H9 (cell line): ENCODE measurements at regions not wholly inside any gene's neighbourhood (a gene's known extent, or its start where the extent isn't known, plus 50 kb on each side); places are given as distances from the start of the nearest gene placed in this dataset.

Source experiments
- DNase-seq: peaks from one replicate; pipeline ENCODE4 v3.0.0-alpha.2; 2017
- H2AFZ ChIP-seq: one replicate; pipeline ENCODE4 v1.6.1; 2013; ENCODE audit warnings: mild to moderate bottlenecking, low read length, control low read depth, moderate library complexity
- H2AK5ac ChIP-seq: 2 replicates; pipeline ENCODE4 v1.6.1; 2013; ENCODE audit warnings: low read length, control low read depth, mixed read lengths; ENCODE audit not compliant: insufficient read length
- H2BK120ac ChIP-seq: one replicate; pipeline ENCODE4 v1.6.1; 2013; ENCODE audit warnings: low read depth, mild to moderate bottlenecking, low read length, control low read depth, inconsistent platforms; ENCODE audit not compliant: poor library complexity, severe bottlenecking
- H2BK12ac ChIP-seq: 2 replicates; pipeline ENCODE4 v1.6.1; 2013; ENCODE audit warnings: low read length, control low read depth, mixed read lengths, low read depth; ENCODE audit not compliant: insufficient read length
- H2BK15ac ChIP-seq: 2 replicates; pipeline ENCODE4 v1.6.1; 2013; ENCODE audit warnings: low read depth, low read length, control low read depth
- H2BK20ac ChIP-seq: one replicate; pipeline ENCODE4 v1.6.1; 2013; ENCODE audit warnings: low read depth, mild to moderate bottlenecking, low read length, control low read depth, inconsistent platforms; ENCODE audit not compliant: poor library complexity, severe bottlenecking
- H2BK5ac ChIP-seq: 2 replicates; pipeline ENCODE4 v1.6.1; 2013; ENCODE audit warnings: low read length, control low read depth, mixed read lengths; ENCODE audit not compliant: insufficient read length
- H3K14ac ChIP-seq: 2 replicates; pipeline ENCODE4 v1.6.1; 2013; ENCODE audit warnings: low read length, control low read depth; ENCODE audit not compliant: insufficient read depth
- H3K18ac ChIP-seq: 2 replicates; pipeline ENCODE4 v1.6.1; 2013; ENCODE audit warnings: low read depth, mild to moderate bottlenecking, mixed read lengths, low read length, control low read depth; ENCODE audit not compliant: insufficient read length
- H3K23ac ChIP-seq: 2 replicates; pipeline ENCODE4 v1.6.1; 2013; ENCODE audit warnings: low read length, control low read depth, mixed read lengths, low read depth; ENCODE audit not compliant: insufficient read length
- H3K23me2 ChIP-seq: 2 replicates; pipeline ENCODE4 v1.6.1; 2013; ENCODE audit warnings: low read depth, mild to moderate bottlenecking, mixed read lengths, low read length, control low read depth; ENCODE audit not compliant: insufficient read length, poor library complexity, severe bottlenecking
- H3K27ac ChIP-seq: 2 replicates; pipeline ENCODE4 v1.5.1; 2013; ENCODE audit warnings: low read length, control low read depth, mixed read lengths, low read depth; ENCODE audit not compliant: insufficient read length
- H3K27me3 ChIP-seq: 2 replicates; pipeline ENCODE4 v1.6.1; 2013; ENCODE audit warnings: low read length, control low read depth, inconsistent platforms; ENCODE audit not compliant: insufficient read depth
- H3K4ac ChIP-seq: 2 replicates; pipeline ENCODE4 v1.6.1; 2013; ENCODE audit warnings: low read depth, mild to moderate bottlenecking, control low read depth, inconsistent platforms, low read length, moderate library complexity
- H3K4me1 ChIP-seq: 2 replicates; pipeline ENCODE4 v1.6.1; 2013; ENCODE audit warnings: low read length, control low read depth, inconsistent platforms; ENCODE audit not compliant: insufficient read depth
- H3K4me2 ChIP-seq: 2 replicates; pipeline ENCODE4 v1.6.1; 2013; ENCODE audit warnings: low read length, control low read depth, mixed read lengths; ENCODE audit not compliant: insufficient read length, insufficient read depth
- H3K56ac ChIP-seq: 2 replicates; pipeline ENCODE4 v1.6.1; 2013; ENCODE audit warnings: low read depth, mild to moderate bottlenecking, mixed read lengths, low read length, control low read depth; ENCODE audit not compliant: insufficient read length
- H3K79me1 ChIP-seq: 2 replicates; pipeline ENCODE4 v1.6.1; 2013; ENCODE audit warnings: low read depth, mild to moderate bottlenecking, moderate library complexity, low read length, control low read depth, inconsistent platforms; ENCODE audit not compliant: insufficient read depth, poor library complexity, severe bottlenecking
- H3K79me2 ChIP-seq: 2 replicates; pipeline ENCODE4 v1.6.1; 2013; ENCODE audit warnings: low read length, control low read depth, inconsistent platforms; ENCODE audit not compliant: insufficient read depth
- H3K9ac ChIP-seq: 2 replicates; pipeline ENCODE4 v1.6.1; 2013; ENCODE audit warnings: low read length, control low read depth, mixed read lengths; ENCODE audit not compliant: insufficient read length; ENCODE audit errors: extremely low read depth
- H3K9me3 ChIP-seq: one replicate; pipeline ENCODE4 v1.6.1; 2013; ENCODE audit warnings: low read depth, low read length, inconsistent platforms; ENCODE audit not compliant: control insufficient read depth
- H3T11ph ChIP-seq: one replicate; pipeline ENCODE4 v1.6.1; 2013; ENCODE audit warnings: mild to moderate bottlenecking, low read length, control low read depth, inconsistent platforms
- H4K20me1 ChIP-seq: one replicate; pipeline ENCODE4 v1.6.1; 2013; ENCODE audit not compliant: control insufficient read depth, insufficient read length, insufficient read depth
- H4K5ac ChIP-seq: 2 replicates; pipeline ENCODE4 v1.6.1; 2013; ENCODE audit warnings: low read depth, mild to moderate bottlenecking, mixed read lengths, low read length, control low read depth; ENCODE audit not compliant: insufficient read length
- H4K8ac ChIP-seq: replicated peaks from 2 replicates; pipeline ENCODE4 v1.6.1; 2013; ENCODE audit warnings: low read length, control low read depth, mixed read lengths, low read depth; ENCODE audit not compliant: insufficient read length
- H4K91ac ChIP-seq: 2 replicates; pipeline ENCODE4 v1.6.1; 2013; ENCODE audit warnings: low read depth, mild to moderate bottlenecking, moderate library complexity, mixed read lengths, low read length, control low read depth; ENCODE audit not compliant: insufficient read length
- H3K27ac Mint-ChIP-seq, 3 experiments: 2 replicates in 2 of 3; 3 replicates in 1 of 3; pipeline ENCODE4 v1.8.0; 2020 to 2021; ENCODE audit warnings: mixed read lengths in 3 of 3, mild to moderate bottlenecking in 1 of 3, moderate library complexity in 1 of 3
- H3K27me3 Mint-ChIP-seq: 2 replicates; pipeline ENCODE4 v1.8.0; 2021; ENCODE audit warnings: low read depth, mild to moderate bottlenecking, moderate library complexity, mixed read lengths
- H3K36me3 Mint-ChIP-seq, 3 experiments: 2 replicates in 2 of 3; 3 replicates in 1 of 3; pipeline ENCODE4 v1.8.0; 2020 to 2021; ENCODE audit warnings: low read depth in 3 of 3, mixed read lengths in 3 of 3; ENCODE audit not compliant: insufficient read depth in 1 of 3
- H3K4me1 Mint-ChIP-seq, 2 experiments: 2 replicates each; pipeline ENCODE4 v1.8.0; 2020; ENCODE audit warnings: mixed read lengths in 2 of 2
- H3K4me3 Mint-ChIP-seq, 2 experiments: 2 replicates in 1 of 2; 3 replicates in 1 of 2; pipeline ENCODE4 v1.8.0; 2020 to 2021; ENCODE audit warnings: mild to moderate bottlenecking in 2 of 2, mixed read lengths in 2 of 2, moderate library complexity in 1 of 2
- H3K9me3 Mint-ChIP-seq, 2 experiments: 2 replicates in 1 of 2; 3 replicates in 1 of 2; pipeline ENCODE4 v1.8.0; 2020; ENCODE audit warnings: mild to moderate bottlenecking in 2 of 2, mixed read lengths in 2 of 2, moderate library complexity in 1 of 2
- CTCF ChIP-seq: fragments of 200-600 bp; sonication (generic); conservative IDR thresholded peaks from 3 replicates; pipeline ENCODE4 v1.8.0; 2021; ENCODE audit warnings: antibody characterized with exemption, mild to moderate bottlenecking
- WGBS: extraction: QIAGEN DNeasy Blood & Tissue Kit; methylation state at CpG from one replicate; pipeline ENCODE4 v1.1.7; 2013; ENCODE audit warnings: missing lambda C conversion rate, low lambda C conversion rate, mixed read lengths; ENCODE audit not compliant: insufficient read length; ENCODE audit errors: extremely low coverage; 5-methylcytosine and 5-hydroxymethylcytosine counted together

GRCh38 chr5:175088963-175089362 lies 355.0 kb downstream of the DRD1 start:
- Mint-ChIP-seq H3K4me1 (peaks cover 13% of the 10 kb centered on the region in 2 experiments), H3K9me3 (no peaks in the 10 kb centered on the region), H3K36me3 (no peaks in the 10 kb centered on the region), H3K27me3 (peaks cover 3% of the 10 kb centered on the region; the same call in 1 of the 2 replicates), H3K27ac (no peak overlapping the region), H3K4me3 (no peak overlapping the region)
- no peak for TF ChIP-seq CTCF
- no peak overlapping the region for H3K18ac ChIP-seq
- no peak overlapping the region for H2BK12ac ChIP-seq
- no peak for DNase-seq
- H3K4me2 ChIP-seq, result no peak overlapping the region
- no peaks in the 10 kb centered on the region for H3K27me3 ChIP-seq
- no peak overlapping the region for H4K8ac ChIP-seq
- WGBS, result no CpG with 5 or more reads among the region's 6 CpGs
- no peaks in the 10 kb centered on the region for H3K4me1 ChIP-seq
- H2AK5ac ChIP-seq, result no peak overlapping the region
- no peak overlapping the region for H3K14ac ChIP-seq
- H3K79me1 ChIP-seq, result no peaks in the 10 kb centered on the region
- no peak overlapping the region for H3T11ph ChIP-seq
- H3K23me2 ChIP-seq, result no peaks in the 10 kb centered on the region
- no peak overlapping the region for H4K5ac ChIP-seq
- no peaks in the 10 kb centered on the region for H3K9me3 ChIP-seq
- no peak overlapping the region for H4K91ac ChIP-seq
- H3K56ac ChIP-seq, result no peak overlapping the region
- no peak overlapping the region for H2BK5ac ChIP-seq
- no peak overlapping the region for H2BK120ac ChIP-seq
- no peak overlapping the region for H2AFZ ChIP-seq
- H3K9ac ChIP-seq, result no peak overlapping the region
- H3K4ac ChIP-seq, result no peak overlapping the region
- no peak overlapping the region for H3K27ac ChIP-seq
- H2BK15ac ChIP-seq, result no peak overlapping the region
- no peaks in the 10 kb centered on the region for H3K79me2 ChIP-seq
- no peak overlapping the region for H3K23ac ChIP-seq
- no peaks in the 10 kb centered on the region for H4K20me1 ChIP-seq
- no peak overlapping the region for H2BK20ac ChIP-seq
